NK-92 treated with Interleukin-12 subunit alpha and Interleukin-12 subunit beta, amount 100 ng/mL, for 24 hours (cell line): ENCODE measurements at regions not wholly inside any gene's neighbourhood (a gene's known extent, or its start where the extent isn't known, plus 50 kb on each side); places are given as distances from the start of the nearest gene placed in this dataset.

Source experiments
- DNase-seq: peaks from one replicate; lab custom pipeline; 2025; lab: John Stamatoyannopoulos, UW

GRCh38 chr19:30634996-30635975, 263.1 kb downstream of the ZNF536 start:
- DNase-seq: no peak

- no peak for DNase-seq
These were observed 262.1 kb downstream of the ZNF536 start for GRCh38 chr19:30634131-30634830.

GRCh38 chr19:30631033-30631370, 258.8 kb downstream of the ZNF536 start:
- no peak for DNase-seq

- no peak for DNase-seq
These were observed 258.3 kb downstream of the ZNF536 start for GRCh38 chr19:30630289-30631032.

- no peak for DNase-seq
These were observed 256.9 kb downstream of the ZNF536 start for GRCh38 chr19:30629086-30629485.

GRCh38 chr19:30626626-30626966, 254.4 kb downstream of the ZNF536 start:
- DNase-seq: no peak

GRCh38 chr19:30625947-30626625, 253.9 kb downstream of the ZNF536 start:
- no peak for DNase-seq

- DNase-seq: no peak
These were observed 250.1 kb downstream of the ZNF536 start for GRCh38 chr19:30622276-30622675.

- DNase-seq: no peak
These were observed 249.2 kb downstream of the ZNF536 start for GRCh38 chr19:30621326-30621920.

GRCh38 chr19:30620354-30620753, 248.2 kb downstream of the ZNF536 start:
- DNase-seq: no peak

- no peak for DNase-seq
These were observed 237.6 kb downstream of the ZNF536 start for GRCh38 chr19:30609656-30610270.

- DNase-seq: no peak
These were observed 236.3 kb downstream of the ZNF536 start for GRCh38 chr19:30608471-30608870.
